ENCODE measurements at regions not wholly inside any gene's neighbourhood (a gene's known extent, or its start where the extent isn't known, plus 50 kb on each side); places are given as distances from the start of the nearest gene placed in this dataset.
"Not testable (repeated sequence)": the region's sequence is repeated elsewhere in the genome, so short reads cannot be mapped to it uniquely, and the experiment has no call there.

GRCh38 chr2:126956773-126957172 lies 58.1 kb downstream of the TEX51 start:
- not testable (repeated sequence) for TF ChIP-seq SP2 (tag by site-specific recombination; IDR thresholded peaks at IDR 0.05); ZNF501 (tag by site-specific recombination; IDR thresholded peaks at IDR 0.05); ZNF555 (tag by site-specific recombination; conservative IDR thresholded peaks at IDR 0.05); CTCF (tag by site-specific recombination; IDR thresholded peaks at IDR 0.05); TCF7L2 (IDR thresholded peaks at IDR 0.05; ENCODE audit: borderline replicate concordance, low read depth, low read length); KLF7 (tag by site-specific recombination; IDR thresholded peaks at IDR 0.05; ENCODE audit: borderline replicate concordance); ELK4 (IDR thresholded peaks at IDR 0.05; ENCODE audit: borderline replicate concordance, low read depth, low read length); SETDB1 (IDR thresholded peaks at IDR 0.05; ENCODE audit: insufficient read length, low read length); PRDM2 (tag by site-specific recombination; IDR thresholded peaks at IDR 0.05; ENCODE audit: borderline replicate concordance); ZNF324 (tag by site-specific recombination; IDR thresholded peaks at IDR 0.05); ZNF302 (tag by site-specific recombination; IDR thresholded peaks at IDR 0.05; ENCODE audit: low read depth); ZNF239 (tag by site-specific recombination; IDR thresholded peaks at IDR 0.05); ZNF274 (IDR thresholded peaks at IDR 0.05; ENCODE audit: low read length); ZNF274 (tag by site-specific recombination; IDR thresholded peaks at IDR 0.05; ENCODE audit: borderline replicate concordance); ATF2 (tag by site-specific recombination; IDR thresholded peaks at IDR 0.05; ENCODE audit: low read depth)
